ENCODE measurements at regions not wholly inside any gene's neighbourhood (a gene's known extent, or its start where the extent isn't known, plus 50 kb on each side); places are given as distances from the start of the nearest gene placed in this dataset.

DNA sequence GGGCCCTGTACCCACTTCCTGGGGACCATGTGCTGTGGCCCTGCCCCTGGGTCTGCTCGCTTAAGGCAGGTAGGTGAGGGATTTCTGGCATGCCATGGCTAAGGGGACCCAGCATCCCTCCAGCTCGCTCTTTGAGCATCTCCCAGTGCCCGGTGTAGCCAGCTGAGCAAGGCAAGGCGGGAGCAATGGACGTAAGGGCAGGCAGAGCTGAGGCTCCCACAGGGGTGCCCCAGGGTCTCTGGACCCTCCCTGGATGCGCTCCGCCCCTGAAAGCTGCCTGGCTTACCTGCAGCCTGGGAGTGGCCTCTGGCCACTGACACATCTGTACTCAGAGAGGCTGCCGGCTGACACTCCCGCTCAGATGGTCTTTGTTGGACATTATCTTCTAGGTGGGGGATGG is 189.9 kb downstream of the IRF8 start:
- no peaks in the 10 kb centered on the region for H3K9me3 ChIP-seq (ENCODE audit: low read length)
- H3K36me3 ChIP-seq (ENCODE audit: low read depth, low read length): no peaks in the 10 kb centered on the region
- no peak for ATAC-seq
- no peaks in the 10 kb centered on the region for H3K79me2 ChIP-seq (ENCODE audit: low read length)
- no peaks in the 10 kb centered on the region for H3F3A ChIP-seq (ENCODE audit: low read length, unreplicated experiment)
- H3K9me2 ChIP-seq (replicated peaks; ENCODE audit: low read length): no peaks in the 10 kb centered on the region
- intact Hi-C loops (cut with micrococcal nuclease): no loop called here
- H3K4me1 ChIP-seq (ENCODE audit: insufficient read depth, low read length): no peaks in the 10 kb centered on the region
- no TSS peak for BruUV-seq (replicated peaks)
- ChIA-PET CTCF (no interaction called here), POLR2A (ENCODE audit: unreplicated experiment) (no interaction called here)
- DNase-seq: no peak
- H3K27ac ChIP-seq (ENCODE audit: low read length): no peak overlapping the region
- H3K27me3 ChIP-seq (ENCODE audit: low read length): peaks cover 5% of the 10 kb centered on the region
- no peak overlapping the region for H2AFZ ChIP-seq (ENCODE audit: low read length)
- no peak overlapping the region for H3K9ac ChIP-seq (ENCODE audit: low read length)
- TF ChIP-seq, protein P1, sequence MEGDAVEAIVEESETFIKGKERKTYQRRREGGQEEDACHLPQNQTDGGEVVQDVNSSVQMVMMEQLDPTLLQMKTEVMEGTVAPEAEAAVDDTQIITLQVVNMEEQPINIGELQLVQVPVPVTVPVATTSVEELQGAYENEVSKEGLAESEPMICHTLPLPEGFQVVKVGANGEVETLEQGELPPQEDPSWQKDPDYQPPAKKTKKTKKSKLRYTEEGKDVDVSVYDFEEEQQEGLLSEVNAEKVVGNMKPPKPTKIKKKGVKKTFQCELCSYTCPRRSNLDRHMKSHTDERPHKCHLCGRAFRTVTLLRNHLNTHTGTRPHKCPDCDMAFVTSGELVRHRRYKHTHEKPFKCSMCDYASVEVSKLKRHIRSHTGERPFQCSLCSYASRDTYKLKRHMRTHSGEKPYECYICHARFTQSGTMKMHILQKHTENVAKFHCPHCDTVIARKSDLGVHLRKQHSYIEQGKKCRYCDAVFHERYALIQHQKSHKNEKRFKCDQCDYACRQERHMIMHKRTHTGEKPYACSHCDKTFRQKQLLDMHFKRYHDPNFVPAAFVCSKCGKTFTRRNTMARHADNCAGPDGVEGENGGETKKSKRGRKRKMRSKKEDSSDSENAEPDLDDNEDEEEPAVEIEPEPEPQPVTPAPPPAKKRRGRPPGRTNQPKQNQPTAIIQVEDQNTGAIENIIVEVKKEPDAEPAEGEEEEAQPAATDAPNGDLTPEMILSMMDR (conservative IDR thresholded peaks at IDR 0.05; ENCODE audit: low read depth, low read length): no peak
- TF ChIP-seq EZH2phosphoT487 (IDR thresholded peaks at IDR 0.05; ENCODE audit: borderline replicate concordance, low read length) (no peak), EZH2 (IDR thresholded peaks at IDR 0.05; ENCODE audit: low read length, unreplicated experiment) (no peak)
- H3K4me3 ChIP-seq (ENCODE audit: low read length): no peak overlapping the region
- no peak overlapping the region for H3K4me2 ChIP-seq (ENCODE audit: low read length)
- no peaks in the 10 kb centered on the region for H4K20me1 ChIP-seq (ENCODE audit: low read length)

DNA sequence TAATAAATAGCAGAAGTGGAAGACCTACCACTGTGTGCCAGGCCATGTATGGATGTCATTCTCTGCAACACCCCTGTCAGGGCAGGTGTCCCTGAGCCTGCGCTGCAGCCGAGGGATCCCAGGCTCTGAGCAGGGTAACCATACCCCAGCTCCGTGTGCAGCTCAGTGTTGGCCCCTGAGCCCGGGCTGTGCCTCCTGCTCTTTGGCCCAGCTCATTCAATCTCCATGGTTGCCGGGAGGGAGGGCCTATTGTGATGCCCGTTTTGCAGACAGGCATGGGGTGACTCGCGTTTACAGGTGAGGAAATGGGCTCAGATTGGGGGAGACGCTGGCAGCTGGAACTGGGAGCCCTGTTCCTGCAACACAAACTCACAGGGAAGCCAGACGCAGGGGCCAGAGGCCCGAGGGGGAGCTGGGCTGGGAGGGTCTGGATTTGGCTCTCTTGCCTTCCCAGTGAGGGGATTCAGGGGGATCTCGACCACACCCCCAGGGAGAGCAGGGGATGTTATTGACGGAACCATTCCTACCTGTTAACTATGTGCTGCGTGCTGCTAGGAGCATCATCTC is 190.5 kb downstream of the IRF8 start:
- DNase-seq (no peak), ATAC-seq (no peak)
- no peak overlapping the region for H3K4me2 ChIP-seq (ENCODE audit: low read length)
- H3K4me1 ChIP-seq (ENCODE audit: insufficient read depth, low read length): no peaks in the 10 kb centered on the region
- H3K79me2 ChIP-seq (ENCODE audit: low read length): no peaks in the 10 kb centered on the region
- H3F3A ChIP-seq (ENCODE audit: low read length, unreplicated experiment): no peaks in the 10 kb centered on the region
- no peak overlapping the region for H3K9ac ChIP-seq (ENCODE audit: low read length)
- intact Hi-C loops (cut with micrococcal nuclease): no loop called here
- H3K4me3 ChIP-seq (ENCODE audit: low read length): no peak overlapping the region
- no peaks in the 10 kb centered on the region for H4K20me1 ChIP-seq (ENCODE audit: low read length)
- ChIA-PET POLR2A (ENCODE audit: unreplicated experiment) (no interaction called here), CTCF (no interaction called here)
- no peak overlapping the region for H2AFZ ChIP-seq (ENCODE audit: low read length)
- no peaks in the 10 kb centered on the region for H3K9me3 ChIP-seq (ENCODE audit: low read length)
- TF ChIP-seq EZH2phosphoT487 (IDR thresholded peaks at IDR 0.05; ENCODE audit: borderline replicate concordance, low read length) (no peak), EZH2 (IDR thresholded peaks at IDR 0.05; ENCODE audit: low read length, unreplicated experiment) (no peak)
- TF ChIP-seq, protein P1 (conservative IDR thresholded peaks at IDR 0.05; ENCODE audit: low read depth, low read length): no peak
- BruUV-seq (replicated peaks): no TSS peak
- no peak overlapping the region for H3K27ac ChIP-seq (ENCODE audit: low read length)
- H3K36me3 ChIP-seq (ENCODE audit: low read depth, low read length): no peaks in the 10 kb centered on the region
- peaks cover 5% of the 10 kb centered on the region for H3K27me3 ChIP-seq (ENCODE audit: low read length)
- no peaks in the 10 kb centered on the region for H3K9me2 ChIP-seq (replicated peaks; ENCODE audit: low read length)

GRCh38 chr16:86089991-86090390 is 191.0 kb downstream of the IRF8 start:
- Histone ChIP-seq H3K4me1 (ENCODE audit: insufficient read depth, low read length) (no peaks in the 10 kb centered on the region), H3K4me3 (ENCODE audit: low read length) (no peak overlapping the region), H3K36me3 (ENCODE audit: low read depth, low read length) (no peaks in the 10 kb centered on the region), H3K9ac (ENCODE audit: low read length) (no peak overlapping the region), H3K27me3 (ENCODE audit: low read length) (peaks cover 5% of the 10 kb centered on the region), H3K4me2 (ENCODE audit: low read length) (no peak overlapping the region), H3K9me3 (ENCODE audit: low read length) (no peaks in the 10 kb centered on the region), H2AFZ (ENCODE audit: low read length) (no peak overlapping the region), H3K79me2 (ENCODE audit: low read length) (no peaks in the 10 kb centered on the region), H3K9me2 (replicated peaks; ENCODE audit: low read length) (no peaks in the 10 kb centered on the region), H3K27ac (ENCODE audit: low read length) (no peak overlapping the region), H3F3A (ENCODE audit: low read length, unreplicated experiment) (no peaks in the 10 kb centered on the region), H4K20me1 (ENCODE audit: low read length) (no peaks in the 10 kb centered on the region)
- ChIA-PET POLR2A (ENCODE audit: unreplicated experiment) (no interaction called here), CTCF (no interaction called here)
- TF ChIP-seq EZH2 (IDR thresholded peaks at IDR 0.05; ENCODE audit: low read length, unreplicated experiment) (no peak), EZH2phosphoT487 (IDR thresholded peaks at IDR 0.05; ENCODE audit: borderline replicate concordance, low read length) (no peak)
- TF ChIP-seq, protein P1 (conservative IDR thresholded peaks at IDR 0.05; ENCODE audit: low read depth, low read length): no peak
- no TSS peak for BruUV-seq (replicated peaks)
- ATAC-seq (no peak), DNase-seq (no peak)
- intact Hi-C loops (cut with micrococcal nuclease): no loop called here

All from PC-3 (cell line).